ENCODE measurements at regions not wholly inside any gene's neighbourhood (a gene's known extent, or its start where the extent isn't known, plus 50 kb on each side); places are given as distances from the start of the nearest gene placed in this dataset.
A peak's percentile ranks its signal among the peaks of the same experiment; 100 is the strongest.

DNA sequence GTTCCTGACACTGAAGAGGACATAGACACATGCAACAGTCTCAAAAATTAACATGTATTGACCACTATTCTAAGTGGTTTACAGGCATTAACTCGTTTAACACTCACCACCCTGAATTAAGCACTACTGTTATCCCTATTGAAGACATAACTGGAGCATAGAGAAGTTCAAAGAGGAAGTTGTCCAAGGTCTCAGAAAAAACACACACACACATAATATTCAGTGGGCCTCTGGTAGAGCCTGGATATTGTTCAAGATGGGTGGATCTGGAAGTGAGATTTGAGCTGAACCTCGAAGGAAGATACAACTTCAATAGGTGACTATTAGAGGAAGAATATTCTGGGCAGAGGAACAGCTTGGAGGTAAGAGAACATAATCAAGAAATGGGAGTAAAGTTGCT is 334.9 kb downstream of the HNRNPD start:
- Histone ChIP-seq H3K4me1 (peaks cover 5 to 12% (median 10%) of the 10 kb centered on the region in 4 donors), H3K27me3 (peaks cover 3 to 28% (median 4%) of the 10 kb centered on the region in 3 donors), H3K4me3 (no peak overlapping the region), H3K36me3 (no peaks in the 10 kb centered on the region), H3K27ac (no peak overlapping the region), H3K9me3 (no peaks in the 10 kb centered on the region)
- intact Hi-C loops (cut with DNase I; ENCODE audit: low total_unique reads) = no loop called here
- TF ChIP-seq POLR2AphosphoS5 (IDR thresholded peaks at IDR 0.05) (no peak), EP300 (IDR thresholded peaks at IDR 0.05) (no peak), POLR2A (IDR thresholded peaks at IDR 0.05) (no peak)
- DNase-seq = no peak
- WGBS, 5 donors = 34 to 65% (median 43%) methylated on average over 2 of the region's 2 CpGs

DNA sequence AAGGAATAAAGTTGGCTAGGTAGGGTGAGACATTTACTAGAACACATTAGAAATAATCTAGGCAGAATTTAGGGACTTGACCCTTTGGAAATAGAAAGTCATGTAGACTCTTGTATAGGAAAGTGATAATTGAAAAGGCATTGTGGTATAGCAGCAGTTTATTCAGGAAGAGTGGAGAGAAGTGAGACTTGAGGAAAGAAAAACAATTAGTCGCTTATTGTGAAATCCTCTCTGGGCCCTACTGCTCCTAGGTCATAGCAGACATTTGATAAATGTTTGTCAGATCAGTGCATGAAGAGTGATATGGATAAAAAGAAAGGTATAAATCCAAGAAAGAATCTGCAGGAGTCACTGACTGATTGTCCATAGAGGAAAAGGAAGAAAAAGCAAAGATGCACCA is 337.6 kb downstream of the HNRNPD start:
- intact Hi-C loops (cut with DNase I; ENCODE audit: low total_unique reads) = no loop called here
- TF ChIP-seq EP300 (IDR thresholded peaks at IDR 0.05) (no peak), POLR2A (IDR thresholded peaks at IDR 0.05) (no peak), POLR2AphosphoS5 (IDR thresholded peaks at IDR 0.05) (no peak)
- TF ChIP-seq, protein P1, sequence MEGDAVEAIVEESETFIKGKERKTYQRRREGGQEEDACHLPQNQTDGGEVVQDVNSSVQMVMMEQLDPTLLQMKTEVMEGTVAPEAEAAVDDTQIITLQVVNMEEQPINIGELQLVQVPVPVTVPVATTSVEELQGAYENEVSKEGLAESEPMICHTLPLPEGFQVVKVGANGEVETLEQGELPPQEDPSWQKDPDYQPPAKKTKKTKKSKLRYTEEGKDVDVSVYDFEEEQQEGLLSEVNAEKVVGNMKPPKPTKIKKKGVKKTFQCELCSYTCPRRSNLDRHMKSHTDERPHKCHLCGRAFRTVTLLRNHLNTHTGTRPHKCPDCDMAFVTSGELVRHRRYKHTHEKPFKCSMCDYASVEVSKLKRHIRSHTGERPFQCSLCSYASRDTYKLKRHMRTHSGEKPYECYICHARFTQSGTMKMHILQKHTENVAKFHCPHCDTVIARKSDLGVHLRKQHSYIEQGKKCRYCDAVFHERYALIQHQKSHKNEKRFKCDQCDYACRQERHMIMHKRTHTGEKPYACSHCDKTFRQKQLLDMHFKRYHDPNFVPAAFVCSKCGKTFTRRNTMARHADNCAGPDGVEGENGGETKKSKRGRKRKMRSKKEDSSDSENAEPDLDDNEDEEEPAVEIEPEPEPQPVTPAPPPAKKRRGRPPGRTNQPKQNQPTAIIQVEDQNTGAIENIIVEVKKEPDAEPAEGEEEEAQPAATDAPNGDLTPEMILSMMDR (IDR thresholded peaks at IDR 0.05) = no peak
- no peak overlapping the region for H3K4me3 ChIP-seq
- H3K9me3 ChIP-seq = no peaks in the 10 kb centered on the region
- peaks cover 0 to 10% (median 3%) of the 10 kb centered on the region in 3 donors for H3K27me3 ChIP-seq
- no peaks in the 10 kb centered on the region for H3K4me1 ChIP-seq
- 28 to 88% (median 46%) methylated on average over 1 of the region's 1 CpG for WGBS, 5 donors
- H3K36me3 ChIP-seq = no peaks in the 10 kb centered on the region
- no peak for DNase-seq
- H3K27ac ChIP-seq = no peak overlapping the region

DNA sequence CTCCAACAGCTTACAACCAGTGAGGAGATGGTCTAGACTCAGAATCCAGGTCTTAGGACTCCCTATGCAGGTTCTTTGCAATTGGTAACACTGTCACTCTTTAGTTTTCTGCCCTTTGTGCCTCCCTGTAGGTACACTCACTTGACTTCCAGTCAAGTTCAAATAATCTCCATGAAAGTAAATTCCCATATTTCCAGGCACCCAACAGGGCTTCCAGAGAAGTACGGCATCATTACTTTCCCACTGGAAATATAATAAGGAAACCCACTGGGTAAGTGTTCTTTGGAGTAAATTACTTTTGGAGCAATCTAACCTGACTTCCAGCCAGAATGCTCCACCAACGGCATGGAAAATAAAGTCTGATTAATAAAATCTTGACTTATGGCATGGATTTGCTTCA is 338.9 kb downstream of the HNRNPD start:
- Histone ChIP-seq H3K9me3 (no peaks in the 10 kb centered on the region), H3K4me3 (no peak overlapping the region), H3K27ac (no peak overlapping the region), H3K27me3 (peaks cover 0 to 10% (median 3%) of the 10 kb centered on the region in 3 donors), H3K36me3 (no peaks in the 10 kb centered on the region), H3K4me1 (no peaks in the 10 kb centered on the region)
- no peak for DNase-seq
- WGBS, 5 donors = 86 to 93% (median 88%) methylated on average over 2 of the region's 2 CpGs
- TF ChIP-seq POLR2A (IDR thresholded peaks at IDR 0.05) = no peak
- no peak for TF ChIP-seq POLR2AphosphoS5 (IDR thresholded peaks at IDR 0.05)
- no peak for TF ChIP-seq EP300 (IDR thresholded peaks at IDR 0.05)
- TF ChIP-seq, protein P1 (IDR thresholded peaks at IDR 0.05) = no peak
- intact Hi-C loops (cut with DNase I; ENCODE audit: low total_unique reads) = no loop called here

DNA sequence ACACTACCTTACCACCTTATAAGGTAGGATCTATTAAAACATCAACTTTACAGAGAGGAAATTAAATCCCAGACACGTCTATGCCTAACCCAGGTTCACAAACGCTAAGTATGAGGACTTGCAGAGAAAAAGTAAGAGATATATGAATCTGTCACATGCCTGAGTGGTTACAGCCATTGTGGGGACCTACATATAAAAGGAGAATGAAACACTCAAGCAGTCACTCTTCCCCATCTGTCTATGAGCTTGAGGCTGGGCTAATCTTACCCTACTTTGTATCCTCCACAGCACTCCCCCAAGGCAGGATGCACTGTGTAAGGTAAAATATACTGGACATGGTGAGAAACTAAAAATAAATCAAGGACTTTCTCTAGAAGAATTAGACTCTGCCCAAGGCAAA is 339.9 kb downstream of the HNRNPD start:
- no peaks in the 10 kb centered on the region for H3K36me3 ChIP-seq
- H3K27me3 ChIP-seq = peaks cover 0 to 10% (median 0%) of the 10 kb centered on the region in 3 donors
- no peak overlapping the region for H3K4me3 ChIP-seq
- WGBS, 5 donors = 46 to 65% (median 59%) methylated on average over 2 of the region's 2 CpGs
- no peak overlapping the region for H3K27ac ChIP-seq
- intact Hi-C loops (cut with DNase I; ENCODE audit: low total_unique reads) = no loop called here
- no peak for DNase-seq
- no peaks in the 10 kb centered on the region for H3K4me1 ChIP-seq
- TF ChIP-seq, protein P1 (IDR thresholded peaks at IDR 0.05) = no peak
- TF ChIP-seq POLR2AphosphoS5 (IDR thresholded peaks at IDR 0.05) (no peak), EP300 (IDR thresholded peaks at IDR 0.05) (no peak), POLR2A (IDR thresholded peaks at IDR 0.05) (no peak)
- no peaks in the 10 kb centered on the region for H3K9me3 ChIP-seq

DNA sequence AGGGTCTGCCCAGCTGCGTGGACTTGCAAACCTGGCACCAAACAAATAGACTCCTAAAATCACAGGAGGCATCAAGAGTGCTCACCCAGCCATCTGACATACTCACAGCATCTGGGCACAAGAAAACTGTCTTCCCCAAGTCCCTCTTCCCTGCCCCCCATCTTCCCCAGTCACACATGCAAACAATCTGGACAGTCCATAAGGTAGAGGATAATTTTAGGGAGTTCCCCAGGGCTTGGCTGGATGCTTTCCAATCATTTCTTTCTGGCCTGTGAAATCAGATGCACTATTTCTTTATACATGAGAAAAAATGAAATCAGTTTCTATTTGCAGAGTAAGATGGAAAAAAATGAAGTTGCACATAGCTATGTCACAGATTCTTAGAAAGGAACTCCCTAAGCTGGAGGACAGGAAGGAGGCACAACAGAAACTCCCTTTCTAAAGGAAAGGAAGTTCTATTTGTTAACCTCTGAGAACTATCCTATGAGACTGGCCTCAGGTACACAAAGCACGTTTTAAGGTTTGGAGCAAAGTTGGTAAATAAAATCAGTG is 342.3 kb downstream of the HNRNPD start:
- no peak overlapping the region for H3K4me3 ChIP-seq
- H3K36me3 ChIP-seq = no peaks in the 10 kb centered on the region
- intact Hi-C loops (cut with DNase I; ENCODE audit: low total_unique reads) = no loop called here
- H3K27me3 ChIP-seq = peaks cover 0 to 10% (median 0%) of the 10 kb centered on the region in 3 donors
- WGBS, 5 donors = 54 to 79% (median 63%) methylated on average over 2 of the region's 2 CpGs
- no peak for TF ChIP-seq POLR2A (IDR thresholded peaks at IDR 0.05)
- TF ChIP-seq, protein P1 (IDR thresholded peaks at IDR 0.05) = no peak
- TF ChIP-seq POLR2AphosphoS5 (IDR thresholded peaks at IDR 0.05) = no peak
- TF ChIP-seq EP300 (IDR thresholded peaks at IDR 0.05) = no peak
- H3K4me1 ChIP-seq = no peaks in the 10 kb centered on the region
- DNase-seq = peak in 1 of 2 donors; percentile 3
- no peak overlapping the region for H3K27ac ChIP-seq
- H3K9me3 ChIP-seq = no peaks in the 10 kb centered on the region
